ENCODE measurements at regions not wholly inside any gene's neighbourhood (a gene's known extent, or its start where the extent isn't known, plus 50 kb on each side); places are given as distances from the start of the nearest gene placed in this dataset.
A peak's percentile ranks its signal among the peaks of the same experiment; 100 is the strongest.

DNA sequence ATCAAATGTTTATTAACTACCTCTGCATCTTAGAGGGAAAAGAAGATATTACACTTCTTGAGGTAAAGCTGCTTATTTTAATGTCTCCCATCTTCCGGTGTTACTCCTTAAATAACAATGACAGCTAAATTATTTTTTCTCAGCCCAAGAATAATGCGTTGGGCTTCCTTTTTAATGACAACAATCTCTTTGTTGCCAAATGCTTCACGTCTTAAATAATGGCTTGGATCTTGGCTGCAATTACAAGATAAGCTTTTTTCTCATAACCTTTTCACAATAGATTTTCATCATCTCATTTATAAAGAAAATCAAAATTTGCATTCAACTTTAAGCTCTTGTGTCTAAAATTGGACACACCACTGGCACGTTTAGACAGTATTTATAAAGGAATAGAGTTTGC, 89.2 kb upstream of the COL8A1 start:
- intact Hi-C loops (cut with micrococcal nuclease) = no loop called here
- Mint-ChIP-seq H3K36me3 (ENCODE audit: insufficient read depth, unreplicated experiment) (no peaks in the 10 kb centered on the region), H3K27ac (ENCODE audit: low read depth, unreplicated experiment) (peak overlapping the region; percentile 17), H3K9me3 (ENCODE audit: unreplicated experiment) (peaks cover 2% of the 10 kb centered on the region), H3K4me1 (ENCODE audit: insufficient read depth, unreplicated experiment) (peaks cover 48% of the 10 kb centered on the region), H3K27me3 (ENCODE audit: insufficient read depth, unreplicated experiment) (no peaks in the 10 kb centered on the region), H3K4me3 (ENCODE audit: unreplicated experiment) (no peak overlapping the region)
- ChIA-PET CTCF (interaction anchor here (1.5 kb wide), 1 partner anchor 376 kb away, joined by 4 read pairs; no protein-coding TSS in a partner anchor), POLR2A (interaction anchor here (0.7 to 1.6 kb wide), 3 partner anchors 21 to 88 kb away, joined by 3 to 4 read pairs (median 4); no protein-coding TSS in a partner anchor)
- TF ChIP-seq, protein P1, sequence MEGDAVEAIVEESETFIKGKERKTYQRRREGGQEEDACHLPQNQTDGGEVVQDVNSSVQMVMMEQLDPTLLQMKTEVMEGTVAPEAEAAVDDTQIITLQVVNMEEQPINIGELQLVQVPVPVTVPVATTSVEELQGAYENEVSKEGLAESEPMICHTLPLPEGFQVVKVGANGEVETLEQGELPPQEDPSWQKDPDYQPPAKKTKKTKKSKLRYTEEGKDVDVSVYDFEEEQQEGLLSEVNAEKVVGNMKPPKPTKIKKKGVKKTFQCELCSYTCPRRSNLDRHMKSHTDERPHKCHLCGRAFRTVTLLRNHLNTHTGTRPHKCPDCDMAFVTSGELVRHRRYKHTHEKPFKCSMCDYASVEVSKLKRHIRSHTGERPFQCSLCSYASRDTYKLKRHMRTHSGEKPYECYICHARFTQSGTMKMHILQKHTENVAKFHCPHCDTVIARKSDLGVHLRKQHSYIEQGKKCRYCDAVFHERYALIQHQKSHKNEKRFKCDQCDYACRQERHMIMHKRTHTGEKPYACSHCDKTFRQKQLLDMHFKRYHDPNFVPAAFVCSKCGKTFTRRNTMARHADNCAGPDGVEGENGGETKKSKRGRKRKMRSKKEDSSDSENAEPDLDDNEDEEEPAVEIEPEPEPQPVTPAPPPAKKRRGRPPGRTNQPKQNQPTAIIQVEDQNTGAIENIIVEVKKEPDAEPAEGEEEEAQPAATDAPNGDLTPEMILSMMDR (IDR thresholded peaks at IDR 0.05; ENCODE audit: unreplicated experiment) = no peak
- DNase-seq (ENCODE audit: unreplicated experiment) = no peak
- no TSS peak for BruUV-seq (replicated peaks)

DNA sequence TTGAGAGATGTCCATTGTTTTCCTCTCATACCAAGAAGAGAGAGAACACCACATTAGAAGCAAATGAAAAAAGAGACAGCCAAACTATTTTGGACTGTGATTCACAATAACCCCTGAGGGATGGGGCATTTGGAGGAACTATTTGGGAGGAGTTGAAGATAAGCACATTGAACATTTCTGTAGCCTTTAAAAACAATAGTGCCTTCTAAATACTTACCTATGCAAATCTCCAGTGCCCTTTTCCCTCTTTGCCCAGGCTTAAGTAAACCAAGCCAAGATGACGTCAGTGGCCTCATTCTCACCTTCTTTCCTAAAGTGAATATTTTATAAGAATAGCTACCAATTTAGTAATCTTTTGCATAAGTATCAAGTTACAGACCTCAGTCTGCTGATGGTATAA, 89.7 kb upstream of the COL8A1 start:
- ChIA-PET CTCF (interaction anchor here (1.5 kb wide), 1 partner anchor 375 kb away, joined by 4 read pairs; no protein-coding TSS in a partner anchor), POLR2A (interaction anchor here (0.7 to 1.6 kb wide), 2 partner anchors 23 to 89 kb away, joined by 3 to 4 read pairs; no protein-coding TSS in a partner anchor)
- TF ChIP-seq, protein P1 (IDR thresholded peaks at IDR 0.05; ENCODE audit: unreplicated experiment) = no peak
- Mint-ChIP-seq H3K9me3 (ENCODE audit: unreplicated experiment) (no peaks in the 10 kb centered on the region), H3K36me3 (ENCODE audit: insufficient read depth, unreplicated experiment) (no peaks in the 10 kb centered on the region), H3K4me3 (ENCODE audit: unreplicated experiment) (no peak overlapping the region), H3K4me1 (ENCODE audit: insufficient read depth, unreplicated experiment) (peaks cover 53% of the 10 kb centered on the region), H3K27me3 (ENCODE audit: insufficient read depth, unreplicated experiment) (no peaks in the 10 kb centered on the region), H3K27ac (ENCODE audit: low read depth, unreplicated experiment) (peak overlapping the region; percentile 17)
- BruUV-seq (replicated peaks) = no TSS peak
- intact Hi-C loops (cut with micrococcal nuclease) = no loop called here
- DNase-seq (ENCODE audit: unreplicated experiment) = no peak

DNA sequence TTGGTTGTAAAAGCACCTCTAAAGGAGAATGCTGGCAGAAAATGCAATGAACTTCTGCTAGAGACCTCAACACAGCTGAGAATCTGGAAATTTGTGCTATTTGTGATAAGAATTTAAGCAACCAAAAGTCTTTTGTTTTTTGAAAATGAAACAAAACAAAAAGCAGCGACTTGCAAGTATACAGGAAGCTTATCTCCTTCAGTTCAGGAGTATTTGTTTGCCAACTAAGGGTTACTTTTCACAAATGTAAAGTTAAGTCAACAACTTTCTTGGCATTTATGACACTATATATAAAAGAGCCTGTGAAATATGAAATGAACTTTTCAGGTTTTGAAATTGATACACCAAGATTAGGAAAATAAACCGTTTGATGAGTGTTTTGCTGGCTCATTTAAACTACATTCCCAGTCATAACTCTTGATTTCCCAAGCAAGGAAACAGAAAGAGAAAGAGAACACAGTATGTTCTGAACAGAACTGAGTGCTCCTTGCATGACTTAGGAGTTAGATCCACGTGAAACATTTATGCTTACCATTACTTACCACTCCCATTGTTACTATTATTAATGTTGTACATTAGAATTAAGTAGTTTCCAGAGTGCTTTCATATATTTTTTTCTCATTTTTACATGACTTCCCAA, 92.3 kb upstream of the COL8A1 start:
- TF ChIP-seq, protein P1 (IDR thresholded peaks at IDR 0.05; ENCODE audit: unreplicated experiment) = no peak
- Mint-ChIP-seq H3K27ac (ENCODE audit: low read depth, unreplicated experiment) (no peak overlapping the region), H3K9me3 (ENCODE audit: unreplicated experiment) (no peaks in the 10 kb centered on the region), H3K36me3 (ENCODE audit: insufficient read depth, unreplicated experiment) (no peaks in the 10 kb centered on the region), H3K4me1 (ENCODE audit: insufficient read depth, unreplicated experiment) (peaks cover 64% of the 10 kb centered on the region), H3K27me3 (ENCODE audit: insufficient read depth, unreplicated experiment) (no peaks in the 10 kb centered on the region), H3K4me3 (ENCODE audit: unreplicated experiment) (no peak overlapping the region)
- no TSS peak for BruUV-seq (replicated peaks)
- CTCF ChIA-PET = interaction anchor here (0.6 kb wide), 1 partner anchor 417 kb away, joined by 3 read pairs; no protein-coding TSS in a partner anchor
- peak; percentile 22 for DNase-seq (ENCODE audit: unreplicated experiment)
- POLR2A ChIA-PET = no interaction called here
- intact Hi-C loops (cut with micrococcal nuclease) = no loop called here

DNA sequence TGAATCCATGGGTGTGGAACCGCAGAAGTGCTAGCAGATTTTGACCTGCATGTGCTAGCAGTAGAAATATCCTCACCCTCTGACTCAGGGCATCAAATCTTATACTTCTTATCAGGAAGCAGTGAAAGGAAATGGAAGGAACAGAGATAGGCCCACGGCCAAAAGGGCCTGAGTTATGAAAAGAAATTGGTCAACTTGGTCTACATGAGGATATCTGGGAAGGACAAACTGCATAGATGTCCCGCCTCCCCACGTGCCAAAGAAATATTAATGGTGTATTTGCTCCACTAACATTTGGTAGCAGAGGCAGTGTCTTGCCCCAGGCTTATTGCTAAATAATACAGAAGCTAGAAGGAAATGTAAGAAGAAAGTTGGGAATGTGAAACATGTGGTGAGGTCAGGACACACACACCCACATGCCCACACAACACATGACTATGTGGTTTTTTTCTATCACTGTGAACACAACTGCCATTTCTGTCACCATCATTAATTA, 93.6 kb upstream of the COL8A1 start:
- H3K4me1 Mint-ChIP-seq (ENCODE audit: insufficient read depth, unreplicated experiment) = peaks cover 52% of the 10 kb centered on the region
- no peak overlapping the region for H3K4me3 Mint-ChIP-seq (ENCODE audit: unreplicated experiment)
- POLR2A ChIA-PET = interaction anchor here (1.2 kb wide), 1 partner anchor 13 kb away, joined by 5 read pairs; no protein-coding TSS in a partner anchor
- peak; percentile 67 for DNase-seq (ENCODE audit: unreplicated experiment)
- H3K9me3 Mint-ChIP-seq (ENCODE audit: unreplicated experiment) = no peaks in the 10 kb centered on the region
- H3K27ac Mint-ChIP-seq (ENCODE audit: low read depth, unreplicated experiment) = peak overlapping the region; percentile 11
- TF ChIP-seq, protein P1 (IDR thresholded peaks at IDR 0.05; ENCODE audit: unreplicated experiment) = no peak
- CTCF ChIA-PET = interaction anchor here (0.5 to 1.2 kb wide), 4 partner anchors 92 to 168 kb away, joined by 3 read pairs; no protein-coding TSS in a partner anchor
- no peaks in the 10 kb centered on the region for H3K36me3 Mint-ChIP-seq (ENCODE audit: insufficient read depth, unreplicated experiment)
- intact Hi-C loops (cut with micrococcal nuclease) = no loop called here
- no TSS peak for BruUV-seq (replicated peaks)
- H3K27me3 Mint-ChIP-seq (ENCODE audit: insufficient read depth, unreplicated experiment) = no peaks in the 10 kb centered on the region

Measured in MCF 10A (cell line).